ENCODE measurements at regions not wholly inside any gene's neighbourhood (a gene's known extent, or its start where the extent isn't known, plus 50 kb on each side); places are given as distances from the start of the nearest gene placed in this dataset.
A peak's percentile ranks its signal among the peaks of the same experiment; 100 is the strongest.
"Not testable (repeated sequence)": the region's sequence is repeated elsewhere in the genome, so short reads cannot be mapped to it uniquely, and the experiment has no call there.

GRCh38 chr4:118505491-118505890 is 152.7 kb upstream of the PRSS12 start:
- H3K27ac ChIP-seq; H3K4me3 ChIP-seq; FAIRE-seq; H3K4me1 ChIP-seq; H3K4me2 ChIP-seq; CTCF ChIA-PET; POLR2A ChIA-PET; ATAC-seq; H3K9me3 ChIP-seq; DNase-seq (ENCODE audit: low read depth in 1 of 2, low spot score in 1 of 2): not testable (repeated sequence)
- 44% methylated on average over 3 of the region's 3 CpGs for WGBS (ENCODE audit: missing lambda C conversion rate)

- CTCF ChIA-PET; H3K4me3 ChIP-seq; H3K4me2 ChIP-seq; FAIRE-seq; H3K9me3 ChIP-seq; ATAC-seq; H3K27ac ChIP-seq; H3K4me1 ChIP-seq; POLR2A ChIA-PET; DNase-seq (ENCODE audit: low read depth in 1 of 2, low spot score in 1 of 2): not testable (repeated sequence)
- 1% methylated on average over 3 of the region's 3 CpGs for WGBS (ENCODE audit: missing lambda C conversion rate)
These were observed 160.1 kb upstream of the PRSS12 start for GRCh38 chr4:118512870-118513269.

- CTCF ChIA-PET; H3K4me2 ChIP-seq; DNase-seq (ENCODE audit: low read depth in 1 of 2, low spot score in 1 of 2); H3K27ac ChIP-seq; POLR2A ChIA-PET; H3K4me1 ChIP-seq; H3K4me3 ChIP-seq; ATAC-seq; H3K9me3 ChIP-seq: not testable (repeated sequence)
- FAIRE-seq = peak; percentile 36
- 50% methylated on average over 1 of the region's 3 CpGs for WGBS (ENCODE audit: missing lambda C conversion rate)
These were observed 161.5 kb upstream of the PRSS12 start for GRCh38 chr4:118514332-118514731.

GRCh38 chr4:118516107-118516506 is 163.3 kb upstream of the PRSS12 start:
- H3K4me1 ChIP-seq; POLR2A ChIA-PET; CTCF ChIA-PET; H3K4me2 ChIP-seq; H3K27ac ChIP-seq; FAIRE-seq; DNase-seq (ENCODE audit: low read depth in 1 of 2, low spot score in 1 of 2); H3K9me3 ChIP-seq; ATAC-seq; H3K4me3 ChIP-seq: not testable (repeated sequence)
- 0% methylated on average over 1 of the region's 1 CpG for WGBS (ENCODE audit: missing lambda C conversion rate)

DNA sequence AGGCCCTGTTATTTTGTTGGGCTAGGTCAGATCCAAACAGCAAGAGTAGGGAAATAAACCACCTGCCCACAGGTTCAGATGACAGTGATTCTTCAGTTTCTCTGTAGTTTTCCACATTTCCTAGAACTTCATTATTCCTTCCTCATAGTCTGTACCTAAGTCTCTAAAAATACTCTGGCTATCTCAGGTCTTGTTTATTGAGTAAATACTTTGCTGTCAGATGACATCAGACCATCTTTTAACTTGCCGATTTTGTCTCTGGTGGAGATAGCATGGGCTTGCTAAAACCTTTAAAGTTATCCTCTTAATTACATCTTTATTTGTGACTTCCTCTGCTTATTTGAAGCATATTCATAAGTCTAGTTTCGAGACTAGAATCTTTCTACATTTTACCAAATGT is 155.1 kb upstream of the METTL14 start:
- POLR2A ChIA-PET; DNase-seq (ENCODE audit: low read depth in 1 of 2, low spot score in 1 of 2); H3K9me3 ChIP-seq; H3K4me3 ChIP-seq; H3K4me2 ChIP-seq; H3K27ac ChIP-seq; CTCF ChIA-PET; ATAC-seq; FAIRE-seq; H3K4me1 ChIP-seq: not testable (repeated sequence)
- 8% methylated on average over 2 of the region's 2 CpGs for WGBS (ENCODE audit: missing lambda C conversion rate)

DNA sequence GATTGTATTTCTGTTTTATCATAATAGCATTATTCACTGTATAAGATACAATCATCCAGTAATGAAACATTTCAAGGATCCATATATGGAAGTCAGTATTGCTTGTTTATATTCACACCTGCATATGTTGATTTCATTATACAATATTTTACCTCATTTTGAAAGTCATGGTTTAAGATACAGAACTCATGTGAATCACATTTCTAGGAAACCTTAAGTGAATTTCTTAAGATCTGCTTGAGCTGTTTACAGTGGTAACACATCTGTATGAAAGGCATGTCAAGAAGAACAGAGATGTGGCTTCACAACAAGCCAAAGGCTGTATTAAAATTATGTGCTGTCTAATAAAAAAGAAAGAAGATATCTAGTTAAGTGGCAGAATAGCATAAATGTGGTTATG is 153.2 kb upstream of the METTL14 start:
- CTCF ChIA-PET; H3K4me3 ChIP-seq; DNase-seq (ENCODE audit: low read depth in 1 of 2, low spot score in 1 of 2); POLR2A ChIA-PET; H3K4me2 ChIP-seq; H3K4me1 ChIP-seq; H3K9me3 ChIP-seq; H3K27ac ChIP-seq; ATAC-seq: not testable (repeated sequence)
- FAIRE-seq = peak; percentile 95

DNA sequence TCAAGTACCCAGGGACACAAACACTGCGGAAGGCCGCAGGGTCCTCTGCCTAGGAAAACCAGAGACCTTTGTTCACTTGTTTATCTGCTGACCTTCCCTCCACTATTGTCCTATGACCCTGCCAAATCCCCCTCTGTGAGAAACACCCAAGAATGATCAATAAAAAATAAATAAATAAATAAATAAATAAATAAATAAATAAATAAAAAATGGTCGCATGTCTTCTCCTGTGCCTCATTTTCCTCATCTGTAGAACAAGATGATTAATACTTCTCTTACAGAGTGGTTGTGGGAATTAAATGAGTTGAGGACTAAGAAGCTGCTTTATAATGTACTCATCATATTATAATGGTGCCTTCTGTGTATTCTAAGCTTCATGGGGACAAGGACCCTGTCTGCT is 149.4 kb upstream of the METTL14 start:
- POLR2A ChIA-PET; CTCF ChIA-PET; H3K27ac ChIP-seq; ATAC-seq; H3K4me1 ChIP-seq; H3K4me2 ChIP-seq; H3K9me3 ChIP-seq; FAIRE-seq; DNase-seq (ENCODE audit: low read depth in 1 of 2, low spot score in 1 of 2); H3K4me3 ChIP-seq: not testable (repeated sequence)
- 66% methylated on average over 3 of the region's 3 CpGs for WGBS (ENCODE audit: missing lambda C conversion rate)

DNA sequence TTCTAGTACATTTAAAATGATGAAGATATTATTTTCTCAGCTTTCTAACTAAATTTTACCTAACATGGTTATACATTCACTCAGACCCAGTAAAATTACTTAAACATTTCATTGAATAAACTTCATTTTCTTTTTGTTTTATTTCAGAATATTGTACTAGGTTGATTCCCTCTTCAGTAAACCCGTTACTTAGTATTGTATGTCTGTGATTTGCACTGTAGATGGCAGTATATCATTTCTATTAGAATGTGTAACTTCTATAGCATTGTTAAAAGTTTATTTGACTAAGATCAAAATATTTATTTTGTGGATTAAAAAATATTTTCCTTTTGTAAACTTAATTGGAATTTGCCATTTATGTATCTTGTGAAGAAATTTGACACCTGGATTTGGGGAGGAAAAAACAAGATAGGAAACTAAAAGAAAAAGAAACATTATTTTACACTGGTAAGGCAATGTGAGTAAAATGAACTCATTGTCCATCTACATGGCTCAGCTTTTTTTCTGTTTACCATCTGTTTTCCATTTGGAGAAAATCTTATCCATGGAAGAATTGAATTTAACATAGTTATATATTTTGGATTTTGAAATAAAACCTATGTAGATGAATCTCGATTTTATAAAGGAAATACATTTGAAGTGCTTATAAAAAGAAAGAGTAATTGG is 145.6 kb upstream of the METTL14 start:
- H3K4me3 ChIP-seq, H3K4me1 ChIP-seq, H3K4me2 ChIP-seq, CTCF ChIA-PET, POLR2A ChIA-PET, H3K27ac ChIP-seq, H3K9me3 ChIP-seq: not testable (repeated sequence)
- WGBS (ENCODE audit: missing lambda C conversion rate) = 21% methylated on average over 2 of the region's 2 CpGs
- FAIRE-seq = peak; percentile 85
- peak; percentile 17; the same call in 1 of the 3 replicates for TF ChIP-seq CTCF (IDR thresholded peaks at IDR 0.05)
- TF ChIP-seq RAD21 (conservative IDR thresholded peaks at IDR 0.05 in 1 of 2, IDR thresholded peaks at IDR 0.05 in 1 of 2) = peak in 1 of 2 experiments; percentile 15; a peak in 2 of 5 replicates
- peak; percentile 68 to 73; a peak in 3 of 6 replicates for ATAC-seq
- peak in 1 of 2 experiments; percentile 10 for DNase-seq (ENCODE audit: low read depth in 1 of 2, low spot score in 1 of 2)

DNA sequence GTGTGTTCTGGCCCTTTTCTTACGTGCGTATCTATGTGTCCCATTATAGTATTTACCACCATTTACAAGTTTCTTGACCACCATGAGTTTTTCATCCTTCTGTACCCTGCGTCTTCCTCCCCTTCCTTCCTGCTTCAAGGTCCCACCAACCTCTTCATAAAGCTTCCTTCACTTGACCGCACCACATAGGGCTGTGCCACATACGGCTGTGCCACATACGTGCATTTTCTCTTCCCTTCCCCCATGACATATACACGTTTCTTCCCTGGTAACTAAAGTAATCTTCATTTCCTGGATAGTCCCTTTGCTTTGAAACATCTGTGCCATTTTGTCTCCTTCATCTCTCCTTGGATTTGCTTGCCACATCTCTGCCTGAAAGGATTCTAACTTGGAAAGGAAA is 128.6 kb upstream of the METTL14 start:
- H3K4me2 ChIP-seq, FAIRE-seq, POLR2A ChIA-PET: not testable (repeated sequence)

More for the DNA sequence above, 128.6 kb upstream of the METTL14 start:
- ATAC-seq; H3K4me1 ChIP-seq; H3K27ac ChIP-seq; H3K4me3 ChIP-seq; DNase-seq (ENCODE audit: low read depth in 1 of 2, low spot score in 1 of 2); CTCF ChIA-PET; H3K9me3 ChIP-seq: not testable (repeated sequence)
- 53% methylated on average over 5 of the region's 7 CpGs for WGBS (ENCODE audit: missing lambda C conversion rate)

Measured in A549 (cell line).